C4-2B (cell line): ENCODE measurements at regions not wholly inside any gene's neighbourhood (a gene's known extent, or its start where the extent isn't known, plus 50 kb on each side); places are given as distances from the start of the nearest gene placed in this dataset.
"Not testable (repeated sequence)": the region's sequence is repeated elsewhere in the genome, so short reads cannot be mapped to it uniquely, and the experiment has no call there.

Experiments used
- CTCF ChIP-seq: fragments of 450-650 bp; conservative IDR thresholded peaks from 2 replicates; pipeline ENCODE4 v1.5.1; 2017; ENCODE audit warnings: mild to moderate bottlenecking
- ZFX ChIP-seq: fragments of 450-650 bp; IDR thresholded peaks from 2 replicates; pipeline ENCODE4 v1.6.1; 2017

GRCh38 chr10:22119575-22119974 is 98.2 kb downstream of the EBLN1 start:
- not testable (repeated sequence) for TF ChIP-seq CTCF, ZFX
